HUES64 (cell line): ENCODE measurements at regions not wholly inside any gene's neighbourhood (a gene's known extent, or its start where the extent isn't known, plus 50 kb on each side); places are given as distances from the start of the nearest gene placed in this dataset.

ENCODE experiments used
- H3K27ac ChIP-seq: 2 replicates; pipeline ENCODE4 v1.7.0; 2013; ENCODE audit warnings: low read depth, low read length, inconsistent platforms
- H3K27me3 ChIP-seq: 2 replicates; pipeline ENCODE4 v1.6.1; 2013; ENCODE audit warnings: mild to moderate bottlenecking, low read length; ENCODE audit not compliant: insufficient read depth
- H3K36me3 ChIP-seq: 2 replicates; pipeline ENCODE4 v1.6.1; 2013; ENCODE audit warnings: mild to moderate bottlenecking, low read length; ENCODE audit not compliant: insufficient read depth
- H3K4me1 ChIP-seq: 2 replicates; pipeline ENCODE4 v1.6.1; 2013; ENCODE audit warnings: mild to moderate bottlenecking, low read length, moderate library complexity; ENCODE audit not compliant: insufficient read depth
- H3K4me3 ChIP-seq: 2 replicates; pipeline ENCODE4 v1.5.1; 2013; ENCODE audit warnings: mild to moderate bottlenecking, low read length, moderate library complexity
- H3K9ac ChIP-seq: 2 replicates; pipeline ENCODE4 v1.6.1; 2013; ENCODE audit warnings: mild to moderate bottlenecking, low read depth, low read length
- H3K9me3 ChIP-seq: 2 replicates; pipeline ENCODE4 v1.6.1; 2013; ENCODE audit warnings: low read depth, low read length; ENCODE audit not compliant: insufficient read depth
- WGBS: fragments of 150-250, 120-280 bp; methylation state at CpG from one replicate; pipeline ENCODE4 v1.1.7; 2013; ENCODE audit warnings: missing lambda C conversion rate; 5-methylcytosine and 5-hydroxymethylcytosine counted together

- Histone ChIP-seq H3K27me3 (no peaks in the 10 kb centered on the region), H3K36me3 (no peaks in the 10 kb centered on the region), H3K9me3 (no peaks in the 10 kb centered on the region), H3K4me3 (no peak overlapping the region), H3K9ac (no peak overlapping the region), H3K4me1 (peaks cover 15% of the 10 kb centered on the region), H3K27ac (no peak overlapping the region)
- 91% methylated on average over 2 of the region's 2 CpGs for WGBS
Measured at GRCh38 chr2:34848132-34848531, 1249.0 kb upstream of the FAM98A start.

- no peaks in the 10 kb centered on the region for H3K9me3 ChIP-seq
Measured at GRCh38 chr2:34844629-34845028, 1245.5 kb upstream of the FAM98A start.

GRCh38 chr2:34838408-34838807 lies 1239.3 kb upstream of the FAM98A start:
- Histone ChIP-seq H3K36me3 (no peaks in the 10 kb centered on the region), H3K27me3 (no peaks in the 10 kb centered on the region), H3K4me1 (no peaks in the 10 kb centered on the region), H3K9ac (no peak overlapping the region), H3K9me3 (peaks cover 7% of the 10 kb centered on the region; the same call in 1 of the 2 replicates), H3K27ac (no peak overlapping the region), H3K4me3 (no peak overlapping the region)
- WGBS: 100% methylated on average over 3 of the region's 3 CpGs

More at GRCh38 chr2:34844629-34845028, 1245.5 kb upstream of the FAM98A start:
- H3K4me3 ChIP-seq: no peak overlapping the region
- no peaks in the 10 kb centered on the region for H3K27me3 ChIP-seq
- no peak overlapping the region for H3K9ac ChIP-seq
- H3K36me3 ChIP-seq: no peaks in the 10 kb centered on the region
- H3K4me1 ChIP-seq: peaks cover 15% of the 10 kb centered on the region
- H3K27ac ChIP-seq: no peak overlapping the region

- Histone ChIP-seq H3K27ac (no peak overlapping the region), H3K4me1 (0 out of 2 replicates have a peak, but pooled peaks cover 1% of the 10 kb centered on the region), H3K9ac (no peak overlapping the region), H3K4me3 (no peak overlapping the region), H3K36me3 (no peaks in the 10 kb centered on the region), H3K27me3 (no peaks in the 10 kb centered on the region), H3K9me3 (peaks cover 7% of the 10 kb centered on the region; the same call in 1 of the 2 replicates)
- WGBS: no CpG with 5 or more reads among the region's 1 CpG
Measured at GRCh38 chr2:34836361-34836760, 1237.3 kb upstream of the FAM98A start.

GRCh38 chr2:34831096-34831495 lies 1232.0 kb upstream of the FAM98A start:
- H3K36me3 ChIP-seq: no peaks in the 10 kb centered on the region
- H3K4me1 ChIP-seq: 0 out of 2 replicates have a peak, but pooled peaks cover 8% of the 10 kb centered on the region
- H3K27me3 ChIP-seq: no peaks in the 10 kb centered on the region
- no peak overlapping the region for H3K27ac ChIP-seq
- H3K9me3 ChIP-seq: no peaks in the 10 kb centered on the region
- no peak overlapping the region for H3K4me3 ChIP-seq
- H3K9ac ChIP-seq: no peak overlapping the region
- WGBS: 91% methylated on average over 4 of the region's 4 CpGs

GRCh38 chr2:34828481-34828880 lies 1229.4 kb upstream of the FAM98A start:
- H3K9me3 ChIP-seq: no peaks in the 10 kb centered on the region
- no peaks in the 10 kb centered on the region for H3K36me3 ChIP-seq
- H3K4me1 ChIP-seq: 0 out of 2 replicates have a peak, but pooled peaks cover 8% of the 10 kb centered on the region
- H3K9ac ChIP-seq: no peak overlapping the region
- H3K4me3 ChIP-seq: no peak overlapping the region
- H3K27ac ChIP-seq: no peak overlapping the region
- H3K27me3 ChIP-seq: no peaks in the 10 kb centered on the region

GRCh38 chr2:34827398-34827797 lies 1228.3 kb upstream of the FAM98A start:
- WGBS: 98% methylated on average over 1 of the region's 1 CpG
- Histone ChIP-seq H3K9me3 (no peaks in the 10 kb centered on the region), H3K27me3 (no peaks in the 10 kb centered on the region), H3K9ac (no peak overlapping the region), H3K27ac (no peak overlapping the region), H3K4me3 (no peak overlapping the region), H3K4me1 (0 out of 2 replicates have a peak, but pooled peaks cover 8% of the 10 kb centered on the region), H3K36me3 (no peaks in the 10 kb centered on the region)

- 0 out of 2 replicates have a peak, but pooled peaks cover under 1% of the 10 kb centered on the region for H3K4me1 ChIP-seq
- no peaks in the 10 kb centered on the region for H3K36me3 ChIP-seq
- H3K9ac ChIP-seq: no peak overlapping the region
- H3K27ac ChIP-seq: no peak overlapping the region
- no peak overlapping the region for H3K4me3 ChIP-seq
- no peaks in the 10 kb centered on the region for H3K27me3 ChIP-seq
- no peaks in the 10 kb centered on the region for H3K9me3 ChIP-seq
- 93% methylated on average over 3 of the region's 4 CpGs for WGBS
Measured at GRCh38 chr2:34825686-34826085, 1226.6 kb upstream of the FAM98A start.

GRCh38 chr2:34822616-34823015 lies 1223.5 kb upstream of the FAM98A start:
- H3K27me3 ChIP-seq: no peaks in the 10 kb centered on the region
- no peak overlapping the region for H3K4me3 ChIP-seq
- no peaks in the 10 kb centered on the region for H3K9me3 ChIP-seq
- no peak overlapping the region for H3K27ac ChIP-seq
- H3K9ac ChIP-seq: no peak overlapping the region
- no peaks in the 10 kb centered on the region for H3K4me1 ChIP-seq
- WGBS: 96% methylated on average over 3 of the region's 3 CpGs
- H3K36me3 ChIP-seq: no peaks in the 10 kb centered on the region

GRCh38 chr2:34815052-34815741 lies 1216.1 kb upstream of the FAM98A start:
- no peaks in the 10 kb centered on the region for H3K36me3 ChIP-seq
- no peaks in the 10 kb centered on the region for H3K9me3 ChIP-seq
- H3K27me3 ChIP-seq: no peaks in the 10 kb centered on the region
- H3K4me3 ChIP-seq: no peak overlapping the region
- no peak overlapping the region for H3K9ac ChIP-seq
- WGBS: 85% methylated on average over 3 of the region's 4 CpGs
- no peaks in the 10 kb centered on the region for H3K4me1 ChIP-seq
- no peak overlapping the region for H3K27ac ChIP-seq

- 98% methylated on average over 2 of the region's 2 CpGs for WGBS
- no peaks in the 10 kb centered on the region for H3K9me3 ChIP-seq
- H3K4me1 ChIP-seq: 0 out of 2 replicates have a peak, but pooled peaks cover 7% of the 10 kb centered on the region
- H3K36me3 ChIP-seq: no peaks in the 10 kb centered on the region
- no peak overlapping the region for H3K27ac ChIP-seq
- H3K4me3 ChIP-seq: no peak overlapping the region
- no peaks in the 10 kb centered on the region for H3K27me3 ChIP-seq
- no peak overlapping the region for H3K9ac ChIP-seq
Measured at GRCh38 chr2:34810456-34810855, 1211.4 kb upstream of the FAM98A start.

- no peaks in the 10 kb centered on the region for H3K27me3 ChIP-seq
- H3K4me3 ChIP-seq: no peak overlapping the region
- no peaks in the 10 kb centered on the region for H3K36me3 ChIP-seq
- H3K4me1 ChIP-seq: 0 out of 2 replicates have a peak, but pooled peaks cover 7% of the 10 kb centered on the region
- no peak overlapping the region for H3K27ac ChIP-seq
- H3K9ac ChIP-seq: no peak overlapping the region
- no peaks in the 10 kb centered on the region for H3K9me3 ChIP-seq
- WGBS: 83% methylated on average over 2 of the region's 3 CpGs
Measured at GRCh38 chr2:34808426-34808825, 1209.3 kb upstream of the FAM98A start.
